Activated naive CD4-positive, alpha-beta T cell (primary cell): ENCODE measurements at regions not wholly inside any gene's neighbourhood (a gene's known extent, or its start where the extent isn't known, plus 50 kb on each side); places are given as distances from the start of the nearest gene placed in this dataset.

Source experiments
- DNase-seq, 4 experiments: peaks; one replicate each; lab custom pipeline; 2025; lab: John Stamatoyannopoulos, UW

GRCh38 chr13:40118337-40118736, 462.9 kb downstream of the COG6 start:
- DNase-seq, result no peak

GRCh38 chr13:40119852-40120251, 464.4 kb downstream of the COG6 start:
- no peak for DNase-seq

GRCh38 chr13:40120288-40120687, 464.8 kb downstream of the COG6 start:
- no peak for DNase-seq

GRCh38 chr13:40120781-40121180, 465.3 kb downstream of the COG6 start:
- no peak for DNase-seq

- DNase-seq, result no peak
Measured at GRCh38 chr13:40121722-40122121, 466.3 kb downstream of the COG6 start.

- no peak for DNase-seq
Measured at GRCh38 chr13:40123962-40124632, 468.6 kb downstream of the COG6 start.

DNA sequence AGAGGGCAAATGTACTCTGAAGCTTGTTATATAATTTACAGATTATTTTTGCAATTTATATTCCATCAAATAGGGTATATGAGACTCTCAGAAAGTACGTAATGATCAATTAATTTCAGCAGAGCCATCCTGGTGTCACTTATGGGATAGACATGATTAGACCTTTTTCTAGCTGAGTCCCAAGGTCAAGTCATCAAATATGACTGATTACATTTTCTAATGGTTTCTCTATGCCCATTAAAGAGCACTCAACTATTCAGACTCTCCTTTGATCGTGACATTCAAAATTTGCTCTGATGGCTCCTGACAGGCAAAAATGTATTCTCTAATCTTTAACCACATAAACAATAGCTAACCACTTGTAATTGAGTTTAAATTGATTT, 469.2 kb downstream of the COG6 start:
- DNase-seq, result no peak

DNA sequence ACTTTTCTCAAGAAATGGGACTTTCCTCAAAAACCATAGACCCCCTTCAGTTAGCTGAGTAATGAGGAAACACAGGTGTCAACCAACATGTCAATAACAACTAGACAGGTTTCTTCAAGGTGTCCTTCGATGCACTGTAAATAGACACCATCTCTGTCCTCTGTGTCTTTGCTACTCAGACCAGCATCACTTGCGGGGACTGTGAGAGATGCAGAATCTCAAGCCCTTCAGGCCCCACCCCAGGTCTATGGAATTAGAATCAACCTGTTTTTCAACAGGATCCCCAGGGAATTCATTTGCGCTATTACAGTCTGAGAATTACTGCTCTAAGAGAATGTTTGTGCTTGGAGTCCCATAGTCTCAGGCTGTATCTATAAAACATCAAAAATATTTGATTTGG, 469.9 kb downstream of the COG6 start:
- DNase-seq, result no peak

GRCh38 chr13:40126306-40127085, 471.0 kb downstream of the COG6 start:
- DNase-seq, result no peak

DNA sequence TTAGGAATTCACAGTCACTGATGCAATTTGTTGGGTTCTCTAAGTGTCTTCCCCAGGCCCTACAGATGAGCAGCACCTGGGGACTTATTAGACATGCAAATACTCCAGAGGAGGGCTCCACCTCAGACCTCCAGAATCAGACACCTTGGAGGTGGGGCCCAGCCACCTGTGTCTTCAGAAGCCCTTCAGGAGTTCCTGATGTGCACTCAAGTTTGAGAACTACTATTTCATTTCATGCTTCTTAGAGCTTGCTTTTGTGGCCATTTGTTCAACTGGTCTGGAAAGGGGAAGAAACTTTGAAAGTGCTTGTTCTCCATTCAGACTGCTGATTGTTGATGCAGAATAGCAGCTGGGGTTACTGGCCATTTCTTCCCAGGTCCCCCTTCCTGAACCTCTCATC, 472.0 kb downstream of the COG6 start:
- no peak for DNase-seq

DNA sequence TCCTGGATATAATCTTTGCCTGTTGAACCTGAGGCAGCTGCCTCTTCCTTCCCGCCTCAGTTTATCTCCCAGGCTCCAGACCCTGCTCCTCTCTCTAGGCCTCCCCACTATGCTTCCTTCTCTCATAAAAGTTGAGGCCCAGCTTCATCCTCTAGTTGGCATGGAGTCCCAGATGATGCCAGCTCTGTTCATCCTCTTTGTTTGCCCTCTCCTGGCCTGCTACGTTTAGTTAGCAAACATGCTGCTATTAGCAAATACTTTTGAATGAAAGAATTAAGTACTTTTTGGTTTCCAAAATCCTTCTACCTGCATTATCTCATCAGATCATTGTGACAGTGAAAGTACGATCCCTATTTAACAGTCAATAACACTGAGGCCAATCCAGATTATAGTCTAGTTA, 472.5 kb downstream of the COG6 start:
- no peak for DNase-seq

DNA sequence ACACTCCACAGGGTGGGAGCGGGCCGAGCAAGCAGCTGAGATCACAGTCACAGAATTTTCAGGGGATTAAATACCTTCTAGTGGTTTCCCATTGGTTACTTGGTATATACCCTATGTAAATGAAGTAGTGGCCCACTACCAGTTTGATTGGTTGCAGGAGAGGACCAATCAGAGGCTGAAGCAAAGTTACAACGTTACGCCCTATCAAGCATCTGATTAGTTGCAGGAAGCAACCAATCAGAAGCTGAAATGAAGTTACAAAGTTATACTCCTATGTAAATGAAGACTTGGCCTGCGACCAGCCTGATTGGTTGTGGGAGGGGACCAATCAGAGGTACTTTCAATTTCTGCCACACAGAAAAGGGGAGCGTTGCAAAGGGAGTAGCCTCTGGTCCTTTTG, 474.0 kb downstream of the COG6 start:
- no peak for DNase-seq

DNA sequence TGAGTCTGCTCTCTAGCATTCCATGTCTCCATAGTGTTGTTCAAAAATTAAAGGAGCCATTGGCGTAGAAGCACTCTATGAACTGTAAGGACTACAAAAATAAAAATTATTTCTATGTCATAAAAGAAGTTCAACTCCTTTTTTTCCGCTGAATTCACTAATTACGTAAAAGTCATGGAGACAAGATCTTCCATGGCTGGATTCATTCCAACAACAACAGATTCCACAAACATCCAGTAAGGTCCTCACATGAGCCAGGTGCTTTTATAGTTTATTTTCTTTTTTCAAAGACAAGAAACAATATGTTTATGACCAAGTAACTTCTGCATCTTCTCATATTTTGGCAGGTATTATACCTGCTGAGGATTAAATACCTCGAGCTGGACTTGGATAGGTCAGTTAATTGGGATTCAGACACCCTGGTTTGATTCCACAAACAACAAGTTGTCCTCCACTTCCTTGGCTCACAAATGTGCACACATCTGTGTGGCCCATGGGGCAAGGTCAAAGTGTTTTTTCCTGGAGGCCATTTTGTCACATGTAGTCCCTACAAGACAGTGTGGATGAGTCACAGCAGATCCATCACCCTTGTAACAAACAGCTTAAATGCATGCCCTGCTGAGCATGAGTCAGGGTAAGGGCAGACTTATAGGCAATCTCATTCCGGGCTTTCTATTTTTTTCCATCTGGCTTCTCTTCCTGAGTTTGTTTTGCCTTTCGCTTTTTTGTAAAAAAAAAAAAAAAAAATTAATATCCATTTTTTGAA, 475.6 kb downstream of the COG6 start:
- DNase-seq, result no peak

GRCh38 chr13:40132249-40132648, 476.8 kb downstream of the COG6 start:
- DNase-seq, result no peak

GRCh38 chr13:40136896-40137295, 481.4 kb downstream of the COG6 start:
- no peak for DNase-seq

DNA sequence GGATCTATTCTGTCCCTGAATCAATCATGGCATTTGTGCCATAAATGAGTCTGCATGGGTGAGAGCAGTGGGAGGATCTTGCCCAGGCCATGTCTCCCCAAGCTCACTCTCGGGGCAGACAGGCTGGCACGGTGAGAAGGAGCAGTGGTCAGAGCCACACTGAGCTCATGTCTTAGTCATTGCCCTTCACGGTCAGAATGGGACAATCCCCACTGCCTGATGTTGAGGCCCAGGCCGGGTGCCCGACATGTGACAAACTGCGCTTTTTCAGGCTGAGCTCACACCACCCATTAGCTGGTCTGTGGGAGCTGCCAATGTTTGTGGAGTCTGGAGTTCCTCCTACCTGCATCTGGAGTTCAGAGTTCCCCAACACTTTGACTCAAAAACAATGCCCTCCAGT, 481.9 kb downstream of the COG6 start:
- no peak for DNase-seq

DNA sequence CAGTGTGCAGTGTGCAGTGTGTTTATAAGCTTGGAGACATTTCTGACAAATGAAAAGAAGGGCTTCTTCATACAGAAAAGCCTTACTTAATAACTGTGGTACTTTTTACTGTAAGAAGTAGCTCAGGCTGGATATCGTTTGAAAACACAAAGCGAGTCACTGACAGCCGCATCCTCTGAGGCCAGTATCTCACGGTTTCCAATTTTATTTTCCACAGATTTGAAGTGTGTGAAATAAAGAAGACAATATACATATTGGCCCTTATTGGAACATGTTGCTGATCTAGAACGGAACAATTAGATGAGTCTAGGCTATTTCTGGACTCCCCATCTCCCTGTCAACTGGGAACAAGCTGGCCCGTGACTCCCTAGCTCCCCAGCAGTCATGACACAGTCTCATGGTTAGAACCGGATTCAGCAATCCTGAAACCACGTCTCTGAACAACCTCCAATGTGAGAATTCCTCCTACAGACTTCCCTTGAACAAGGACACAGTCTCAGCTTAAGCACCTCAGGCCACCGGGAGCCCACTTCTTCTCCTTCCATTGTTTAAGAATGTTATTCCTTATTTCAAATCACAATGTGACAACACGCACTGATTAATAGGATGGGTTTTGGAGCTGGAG, 484.5 kb downstream of the COG6 start:
- DNase-seq, result no peak

DNA sequence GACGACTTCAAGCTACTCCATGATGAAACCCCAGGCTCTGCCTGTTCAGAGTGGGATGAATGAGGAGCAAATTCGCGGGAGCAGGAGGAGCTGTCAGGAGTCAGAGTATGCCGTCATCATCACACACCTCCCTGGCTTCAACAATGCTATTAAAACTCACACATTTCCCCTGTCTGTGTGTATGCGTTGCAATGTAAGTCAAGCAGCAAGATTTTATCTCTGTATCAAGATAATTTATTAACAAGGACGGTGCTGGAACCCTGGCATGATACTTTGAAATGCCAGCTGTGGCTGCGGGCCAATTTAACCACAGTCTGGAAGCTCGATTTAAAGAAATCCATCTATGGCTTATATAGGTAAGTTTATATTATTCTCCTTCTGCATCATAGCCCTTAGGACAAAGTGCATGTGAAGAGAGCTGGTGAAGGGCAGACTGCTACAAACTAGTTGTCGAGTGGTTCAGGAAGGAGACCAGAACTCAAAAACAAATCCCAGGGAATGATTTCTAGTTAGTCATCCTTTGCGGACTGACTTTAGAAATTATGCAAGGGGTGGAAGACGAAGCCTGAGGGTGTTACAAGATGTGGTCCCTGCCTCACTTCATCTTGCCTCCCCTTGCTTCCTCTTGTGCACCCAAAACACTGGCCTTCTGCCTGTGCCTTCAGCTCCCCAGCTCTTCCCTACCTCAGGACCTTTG, 486.5 kb downstream of the COG6 start:
- DNase-seq, result no peak

GRCh38 chr13:40143106-40143505, 487.6 kb downstream of the COG6 start:
- no peak for DNase-seq

DNA sequence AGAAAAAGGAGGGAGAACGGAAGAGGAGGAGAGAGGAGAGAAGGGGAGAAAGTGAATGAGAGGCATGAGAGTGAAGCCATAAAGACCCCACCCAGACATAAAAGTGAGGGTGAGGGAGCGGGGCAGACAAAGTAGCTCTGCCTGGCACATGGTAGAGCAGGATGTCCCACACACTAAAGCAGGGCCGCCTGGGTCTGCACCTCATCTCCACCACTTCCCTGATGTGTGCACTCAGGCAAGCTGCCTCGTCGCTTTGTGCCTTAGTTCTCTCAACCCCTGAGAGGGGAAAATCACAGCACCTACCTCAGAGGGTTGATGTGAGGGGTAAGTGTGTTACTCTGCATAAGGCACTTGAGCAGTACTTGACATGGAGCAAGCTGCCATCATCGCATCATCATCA, 488.1 kb downstream of the COG6 start:
- no peak for DNase-seq

DNA sequence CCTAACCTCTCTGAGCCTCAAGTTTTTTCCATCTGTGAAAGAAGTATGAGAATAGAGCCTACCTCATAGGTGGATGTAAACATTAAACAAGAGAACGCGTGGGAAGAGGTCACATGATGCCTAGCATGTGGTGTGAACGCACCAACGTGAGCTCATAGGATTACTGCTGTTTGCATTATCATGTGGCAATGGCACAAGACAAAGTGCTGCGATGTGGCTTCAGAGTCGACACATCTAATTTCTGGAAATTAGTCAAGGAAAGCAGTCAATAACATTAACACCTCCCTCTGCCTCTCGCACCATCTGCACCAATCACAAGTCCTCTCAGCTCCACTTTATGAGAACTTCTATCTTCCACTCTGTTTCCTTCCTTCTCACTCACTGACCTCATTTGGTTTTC, 489.7 kb downstream of the COG6 start:
- no peak for DNase-seq

DNA sequence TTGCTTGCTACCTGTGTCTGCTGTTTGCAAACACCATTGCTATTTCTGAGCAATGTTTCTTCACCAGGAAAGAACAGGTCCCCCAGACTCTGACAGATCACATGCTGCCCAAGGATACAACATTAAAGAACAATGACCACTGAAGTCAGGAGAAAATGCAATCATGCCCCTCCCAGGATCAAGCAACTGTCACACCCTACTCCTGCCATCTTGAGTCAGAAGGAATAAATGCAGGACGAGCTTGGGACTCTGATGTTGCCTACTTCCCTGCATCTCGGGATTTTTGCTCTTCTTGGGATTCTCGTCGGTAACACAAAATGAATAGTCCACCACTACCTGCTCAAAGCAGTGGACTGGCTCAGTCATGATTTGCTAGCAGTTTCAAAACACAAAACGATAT, 490.6 kb downstream of the COG6 start:
- no peak for DNase-seq
